ENCODE measurements at regions not wholly inside any gene's neighbourhood (a gene's known extent, or its start where the extent isn't known, plus 50 kb on each side); places are given as distances from the start of the nearest gene placed in this dataset.
"Not testable (repeated sequence)": the region's sequence is repeated elsewhere in the genome, so short reads cannot be mapped to it uniquely, and the experiment has no call there.

GRCh38 chr1:163632269-163632668 lies 310.5 kb downstream of the NUF2 start:
- TF ChIP-seq POLR2A (IDR thresholded peaks at IDR 0.05) (no peak), CTCF (IDR thresholded peaks at IDR 0.05) (no peak)
- WGBS, 4 donors = 76 to 81% (median 79%) methylated on average over 3 of the region's 3 CpGs
- Histone ChIP-seq H3K9me3 (replicated peaks in 1 of 3) (peaks cover 0 to 6% (median 0%) of the 10 kb centered on the region in 3 donors), H3K4me3 (no peak overlapping the region), H3K27me3 (no peaks in the 10 kb centered on the region), H3K4me1 (replicated peaks in 1 of 2) (no peaks in the 10 kb centered on the region), H3K27ac (no peak overlapping the region), H3K36me3 (replicated peaks in 1 of 2) (no peaks in the 10 kb centered on the region)
- intact Hi-C loops (cut with DNase I) = no loop called here
- DNase-seq = no peak

GRCh38 chr1:163633366-163633765 lies 311.6 kb downstream of the NUF2 start:
- WGBS, 4 donors = 92 to 100% (median 93%) methylated on average over 1 of the region's 1 CpG
- no peaks in the 10 kb centered on the region for H3K4me1 ChIP-seq (replicated peaks in 1 of 2)

GRCh38 chr1:163645676-163646075 lies 323.9 kb downstream of the NUF2 start:
- 92 to 96% (median 93%) methylated on average over 22 to 25 of the region's 25 CpGs for WGBS, 4 donors
- H3K27me3 ChIP-seq; H3K27ac ChIP-seq; intact Hi-C loops (cut with DNase I); H3K36me3 ChIP-seq (replicated peaks in 1 of 2); H3K4me3 ChIP-seq; H3K9me3 ChIP-seq (replicated peaks in 1 of 3); DNase-seq; H3K4me1 ChIP-seq (replicated peaks in 1 of 2): not testable (repeated sequence)

More at GRCh38 chr1:163633366-163633765, 311.6 kb downstream of the NUF2 start:
- H3K36me3 ChIP-seq (replicated peaks in 1 of 2) = no peaks in the 10 kb centered on the region
- no peaks in the 10 kb centered on the region for H3K27me3 ChIP-seq
- no peak for TF ChIP-seq POLR2A (IDR thresholded peaks at IDR 0.05)
- no peak for TF ChIP-seq CTCF (IDR thresholded peaks at IDR 0.05)
- H3K4me3 ChIP-seq = no peak overlapping the region
- H3K27ac ChIP-seq = no peak overlapping the region
- intact Hi-C loops (cut with DNase I) = no loop called here
- peaks cover 0 to 6% (median 0%) of the 10 kb centered on the region in 3 donors for H3K9me3 ChIP-seq (replicated peaks in 1 of 3)
- no peak for DNase-seq

GRCh38 chr1:163650624-163651023 lies 328.9 kb downstream of the NUF2 start:
- H3K27ac ChIP-seq = no peak overlapping the region
- no peak for TF ChIP-seq CTCF (IDR thresholded peaks at IDR 0.05)
- TF ChIP-seq POLR2A (IDR thresholded peaks at IDR 0.05) = no peak
- DNase-seq = no peak
- H3K9me3 ChIP-seq (replicated peaks in 1 of 3) = no peaks in the 10 kb centered on the region
- WGBS, 4 donors = 76 to 88% (median 82%) methylated on average over 4 of the region's 4 CpGs
- no peaks in the 10 kb centered on the region for H3K4me1 ChIP-seq (replicated peaks in 1 of 2)
- no peaks in the 10 kb centered on the region for H3K27me3 ChIP-seq
- intact Hi-C loops (cut with DNase I) = no loop called here
- no peak overlapping the region for H3K4me3 ChIP-seq
- H3K36me3 ChIP-seq (replicated peaks in 1 of 2) = no peaks in the 10 kb centered on the region

- no peak overlapping the region for H3K27ac ChIP-seq
- TF ChIP-seq CTCF (IDR thresholded peaks at IDR 0.05) = no peak
- TF ChIP-seq POLR2A (IDR thresholded peaks at IDR 0.05) = no peak
- no peaks in the 10 kb centered on the region for H3K27me3 ChIP-seq
- no peaks in the 10 kb centered on the region for H3K36me3 ChIP-seq (replicated peaks in 1 of 2)
- no peak for DNase-seq
- H3K4me1 ChIP-seq (replicated peaks in 1 of 2) = no peaks in the 10 kb centered on the region
- H3K4me3 ChIP-seq = no peak overlapping the region
- H3K9me3 ChIP-seq (replicated peaks in 1 of 3) = no peaks in the 10 kb centered on the region
- intact Hi-C loops (cut with DNase I) = no loop called here
Observed at GRCh38 chr1:163652441-163652840, 330.7 kb downstream of the NUF2 start.
